GM19372 (cell line): ENCODE measurements at regions not wholly inside any gene's neighbourhood (a gene's known extent, or its start where the extent isn't known, plus 50 kb on each side); places are given as distances from the start of the nearest gene placed in this dataset.

ENCODE experiments used
- ATAC-seq: cut with Tn5 transposase; IDR thresholded peaks from one replicate; pipeline ENCODE4 v1.9.1; 2021; ENCODE audit warnings: mild to moderate bottlenecking, low read depth, moderate library complexity; ENCODE audit not compliant: unreplicated experiment

DNA sequence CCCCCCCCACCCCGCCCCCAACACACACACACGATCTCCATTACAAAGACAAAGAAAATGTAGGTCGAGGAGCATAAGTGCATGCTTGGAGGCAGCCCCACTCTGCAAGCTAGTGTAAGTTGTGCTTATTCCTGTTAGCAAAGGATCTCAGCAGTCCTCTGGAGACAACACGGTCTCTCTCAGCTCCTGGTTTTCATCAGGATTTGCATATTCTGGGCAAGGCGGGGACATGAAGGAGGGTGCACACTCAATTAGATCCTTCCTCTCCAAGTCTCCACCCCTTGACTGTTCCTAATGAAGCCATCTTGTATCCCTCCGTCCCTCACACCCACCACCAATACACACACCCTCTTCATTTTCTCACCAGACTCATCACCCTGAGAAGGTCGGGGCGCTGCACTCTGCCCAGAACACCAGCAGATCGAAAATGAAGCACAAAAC, 63.8 kb downstream of the MRPL46 start:
- ATAC-seq, result no peak

DNA sequence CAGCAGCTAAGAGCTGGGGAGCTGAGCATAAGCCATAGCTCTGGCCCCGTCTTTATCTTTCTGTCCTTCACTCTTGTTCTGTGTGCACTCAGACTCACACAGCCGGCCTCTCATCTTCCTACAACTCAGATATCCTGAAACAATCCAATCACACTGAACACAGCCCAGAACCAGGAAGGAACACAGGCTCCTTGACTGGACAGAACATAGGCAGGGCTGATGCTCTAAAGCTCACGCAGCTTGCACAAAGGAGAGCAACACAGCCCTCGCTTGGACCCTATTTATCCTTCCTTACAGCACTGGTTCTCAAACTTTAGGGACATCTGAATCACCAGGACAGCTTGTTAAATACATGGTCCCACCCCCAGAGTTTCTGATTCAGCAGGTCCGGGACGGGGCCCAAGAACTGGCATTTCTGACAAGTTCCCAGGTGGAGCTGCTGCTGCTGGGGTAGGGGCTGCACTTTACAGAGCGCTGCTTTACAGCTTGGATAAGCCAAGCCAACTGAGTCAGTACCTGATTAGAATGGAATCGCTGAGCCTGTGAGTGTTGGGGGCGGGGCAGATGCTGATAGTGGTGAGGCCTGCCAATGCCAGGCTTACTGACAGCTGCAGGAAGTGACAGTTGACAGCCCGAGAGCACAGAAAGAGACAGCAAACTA, 65.1 kb downstream of the MRPL46 start:
- peak; percentile 66 for ATAC-seq

DNA sequence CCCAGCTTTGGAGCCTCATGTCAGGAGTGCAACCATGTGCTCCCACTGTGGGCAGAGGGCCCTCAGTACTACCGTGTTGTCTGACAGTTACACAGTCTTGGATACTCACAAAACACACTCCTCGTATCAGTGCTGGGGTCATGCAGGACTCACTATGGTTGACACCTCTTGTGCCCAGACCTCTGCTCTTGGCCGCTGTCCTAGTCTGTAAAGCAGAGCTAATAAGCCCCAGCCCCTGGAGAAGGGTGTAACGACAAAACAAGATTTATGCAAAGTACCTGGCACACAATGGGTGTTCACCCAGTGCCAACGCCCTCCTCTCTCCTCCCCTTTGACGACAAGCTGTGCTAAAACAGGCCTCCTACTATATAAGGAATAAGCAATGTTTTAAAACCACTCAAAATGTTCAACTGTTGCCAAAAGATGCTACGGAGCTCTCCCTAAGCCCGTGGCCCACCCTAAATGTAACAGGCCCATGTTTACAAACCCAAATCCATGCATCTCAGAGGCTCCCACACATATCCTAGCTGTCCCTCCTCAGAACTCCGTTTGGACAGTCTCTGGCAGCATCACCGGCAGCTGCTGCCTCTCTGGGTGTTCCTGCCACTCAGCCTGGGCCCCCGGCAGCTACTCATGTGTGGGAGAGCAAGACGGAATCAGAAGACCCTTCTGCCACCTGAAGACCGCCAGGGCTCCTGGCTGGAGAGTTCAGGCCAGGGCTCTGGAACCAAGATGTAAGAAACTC, 65.8 kb downstream of the MRPL46 start:
- ATAC-seq, result no peak

DNA sequence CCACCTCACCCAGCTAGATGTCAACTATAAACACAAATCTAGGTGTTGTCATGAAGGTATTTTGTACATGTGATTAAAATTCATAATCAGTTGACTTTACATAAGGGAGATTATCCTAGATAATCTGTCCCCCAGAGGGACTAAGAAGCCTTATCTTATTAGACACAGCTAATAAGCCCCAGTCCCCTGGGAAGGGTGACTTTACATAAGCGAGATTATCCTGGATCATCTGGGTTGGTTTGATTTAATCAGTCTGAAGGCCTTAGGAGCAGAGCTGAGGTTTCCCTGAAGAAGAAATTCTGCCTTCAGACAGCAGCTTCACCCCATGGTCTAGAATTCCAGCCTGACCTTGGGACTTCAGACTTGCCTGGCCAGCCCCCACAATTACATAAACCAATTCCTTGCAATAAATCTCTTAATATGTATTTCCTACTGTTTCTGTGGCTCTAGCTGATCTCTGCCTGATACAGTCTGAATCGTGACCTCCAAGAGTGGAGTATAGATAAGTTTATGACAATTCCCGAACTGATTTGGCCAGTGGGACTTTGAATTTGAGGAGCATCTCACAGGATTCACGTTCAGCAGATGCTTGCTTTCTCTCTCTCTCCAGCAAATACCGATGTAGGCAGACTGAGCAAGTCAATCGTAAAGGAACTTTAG, 66.5 kb downstream of the MRPL46 start:
- no peak for ATAC-seq

DNA sequence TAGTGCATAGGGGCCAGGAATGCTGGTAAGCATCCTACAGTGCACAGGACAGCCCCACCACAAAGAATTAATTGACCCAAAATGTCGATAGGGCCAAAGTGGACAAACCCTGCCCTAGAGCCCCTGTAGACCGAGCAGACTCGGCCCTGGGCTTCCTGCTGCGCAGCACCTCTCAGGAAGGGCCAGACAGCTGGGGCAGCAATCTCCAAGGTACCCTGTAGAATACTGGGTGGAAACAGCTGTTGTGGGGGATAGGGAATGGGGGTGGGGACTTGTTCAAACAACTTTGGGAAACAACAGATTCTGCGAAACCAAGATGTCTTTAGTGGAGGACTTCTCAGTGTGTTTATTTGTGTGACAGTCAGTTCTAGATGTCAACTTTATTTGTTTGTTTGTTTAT, 67.1 kb downstream of the MRPL46 start:
- no peak for ATAC-seq

DNA sequence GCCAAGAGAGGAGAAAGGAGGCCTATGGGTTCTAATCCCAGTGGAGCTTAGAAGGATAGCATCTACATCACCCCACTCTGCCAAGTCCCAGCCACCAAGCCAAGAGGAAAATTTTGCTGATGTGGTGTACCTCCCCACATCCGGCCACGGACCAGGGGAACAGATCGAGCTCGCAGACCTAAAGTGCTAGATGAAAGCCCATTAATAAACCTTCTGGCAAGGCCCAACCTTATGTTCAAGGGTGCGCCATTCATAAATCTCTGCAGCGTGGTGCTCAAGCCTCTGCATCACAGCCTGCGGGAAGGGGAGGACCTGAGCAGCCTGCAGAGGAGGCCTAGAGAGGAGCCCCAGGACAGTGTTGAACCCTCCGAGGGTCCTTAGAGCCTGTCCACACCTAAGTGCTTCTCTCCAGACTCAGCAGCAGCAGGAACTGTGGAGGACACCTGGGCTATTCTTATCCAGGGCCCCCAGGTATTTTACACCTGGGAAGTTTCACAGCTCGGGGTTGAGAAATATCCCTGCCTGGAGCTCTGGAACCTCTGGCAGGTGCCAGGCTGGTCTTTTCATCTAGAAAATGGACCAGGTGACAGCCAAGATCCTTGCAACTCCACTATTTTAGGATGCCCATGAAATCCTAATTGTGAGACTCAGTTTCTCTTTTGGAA, 68.0 kb downstream of the MRPL46 start:
- no peak for ATAC-seq

DNA sequence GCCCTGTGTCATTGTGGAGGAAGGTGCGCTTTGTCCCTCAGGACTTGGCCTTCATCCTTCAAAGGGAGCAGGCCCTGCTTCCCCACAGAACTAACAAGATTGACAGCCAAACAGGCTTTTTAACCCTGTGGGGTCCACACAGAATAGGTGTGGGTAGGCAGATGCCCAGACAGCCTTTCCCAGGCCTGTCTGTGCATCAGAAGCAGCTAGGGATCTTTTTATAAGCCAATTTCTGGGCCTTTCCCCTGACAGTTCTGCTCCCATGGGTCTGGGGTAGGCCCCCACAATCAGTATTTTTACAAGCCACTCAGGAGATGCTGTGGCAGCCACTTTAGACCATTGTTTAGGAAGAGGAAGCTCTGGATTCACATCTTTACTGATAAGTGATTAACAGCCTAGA, 69.2 kb downstream of the MRPL46 start:
- no peak for ATAC-seq

DNA sequence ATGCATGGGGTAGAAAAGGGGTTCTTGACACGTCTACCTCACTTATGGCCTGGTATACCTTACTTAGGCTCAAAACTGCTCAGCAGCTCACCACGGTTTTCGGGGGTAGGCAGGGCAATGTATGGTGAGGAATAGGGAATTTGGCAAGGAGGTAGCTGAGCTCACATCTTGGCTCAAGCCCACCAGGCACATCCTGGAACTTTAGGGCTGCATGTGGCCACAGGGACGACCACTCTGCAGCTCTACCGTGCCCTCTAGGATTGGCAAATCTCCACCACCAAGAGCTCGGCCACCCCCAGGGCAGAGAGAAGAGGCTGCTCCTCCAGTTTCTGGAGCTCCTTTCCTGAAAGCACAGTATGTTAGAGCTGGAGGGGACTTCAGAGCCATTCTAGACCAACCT, 69.7 kb downstream of the MRPL46 start:
- ATAC-seq, result no peak

DNA sequence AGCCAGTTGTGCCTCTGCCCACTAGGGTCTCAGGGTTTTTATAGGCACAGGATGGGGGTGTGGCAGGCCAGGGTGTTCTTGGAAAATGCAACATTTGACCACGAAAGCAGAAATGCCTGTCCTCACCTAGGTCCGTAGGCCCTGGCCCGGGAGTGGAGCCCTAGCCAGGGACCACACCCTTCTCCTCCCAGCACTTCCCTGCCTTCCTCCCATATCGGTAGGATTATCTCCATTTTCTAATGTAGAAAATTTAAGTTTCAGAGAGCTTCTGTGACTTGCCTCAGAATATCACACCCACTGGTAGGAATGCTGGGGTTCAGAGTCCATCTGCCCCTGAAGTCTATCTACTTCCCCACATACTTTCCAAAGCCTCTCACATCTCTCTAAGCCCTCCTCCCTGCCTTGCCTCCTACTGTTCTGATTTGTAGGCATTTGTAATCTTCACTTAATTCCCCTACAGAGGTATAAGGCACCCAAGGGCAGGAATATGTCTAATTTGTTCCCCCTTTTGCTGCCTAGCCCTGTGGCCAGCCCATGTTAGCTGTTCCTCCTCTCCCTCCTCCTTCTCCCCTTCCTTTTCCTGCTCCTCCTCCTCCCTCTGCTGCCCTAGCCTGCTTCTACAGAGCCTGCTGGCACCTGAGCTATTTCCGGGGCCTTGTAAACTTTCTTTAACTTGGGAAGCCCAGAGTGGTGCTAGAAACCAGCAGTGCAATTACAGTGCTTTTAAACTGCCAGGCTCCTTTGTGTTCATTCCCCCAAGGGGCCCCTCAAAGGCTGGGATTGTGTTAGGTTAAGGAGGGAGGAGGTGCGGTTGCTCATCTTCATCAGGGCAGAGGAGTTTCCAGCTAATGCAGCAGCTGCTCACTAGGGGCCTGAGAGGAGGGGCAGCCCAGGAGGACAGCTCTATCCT, 71.1 kb downstream of the MRPL46 start:
- no peak for ATAC-seq

DNA sequence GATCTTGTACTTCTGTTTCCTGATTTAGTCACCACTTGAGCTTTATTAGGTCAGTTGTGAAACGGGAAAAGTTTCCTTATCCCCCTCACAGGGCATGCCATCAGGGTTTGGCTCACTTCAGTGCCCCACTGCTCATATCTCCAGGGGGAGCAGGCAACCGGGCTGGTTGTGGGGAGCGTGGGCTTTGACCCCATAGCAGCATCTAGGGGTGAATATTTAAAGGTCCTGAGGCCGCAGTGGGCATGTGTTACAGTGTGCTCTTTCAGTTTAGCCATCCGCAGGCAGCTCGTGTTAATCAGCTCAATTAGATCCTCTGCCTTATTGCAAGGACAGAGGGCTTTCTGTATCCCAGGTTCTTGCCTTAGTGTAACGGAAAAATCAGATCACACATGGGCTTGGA, 71.9 kb downstream of the MRPL46 start:
- ATAC-seq, result no peak

DNA sequence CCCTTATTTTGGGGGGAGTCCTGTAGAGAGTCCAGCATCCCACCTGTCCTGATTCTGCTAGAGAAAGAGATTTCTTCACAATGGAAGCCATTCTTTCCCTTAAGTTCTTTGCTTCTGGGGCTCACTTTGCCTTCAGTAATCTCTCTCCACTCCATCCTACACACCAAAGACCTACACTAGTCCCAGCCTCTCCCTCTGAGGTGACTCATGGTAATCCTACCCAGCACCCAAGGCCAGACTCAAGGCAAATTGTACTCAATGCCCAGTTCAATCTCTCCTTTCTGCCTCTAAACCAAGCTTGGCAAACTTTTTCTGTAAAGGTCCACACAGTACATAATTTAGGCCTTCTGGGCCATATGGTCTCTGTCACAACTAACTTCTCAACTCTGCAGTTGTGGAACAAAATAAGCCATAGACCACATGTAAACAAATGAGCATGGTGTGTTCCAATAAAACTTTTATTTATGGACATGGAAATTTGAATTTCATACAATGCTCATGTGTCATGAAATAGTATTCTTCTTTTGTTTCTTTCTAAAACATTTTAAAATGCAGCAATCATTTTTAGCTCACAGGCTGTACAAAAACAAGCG, 72.5 kb downstream of the MRPL46 start:
- no peak for ATAC-seq

DNA sequence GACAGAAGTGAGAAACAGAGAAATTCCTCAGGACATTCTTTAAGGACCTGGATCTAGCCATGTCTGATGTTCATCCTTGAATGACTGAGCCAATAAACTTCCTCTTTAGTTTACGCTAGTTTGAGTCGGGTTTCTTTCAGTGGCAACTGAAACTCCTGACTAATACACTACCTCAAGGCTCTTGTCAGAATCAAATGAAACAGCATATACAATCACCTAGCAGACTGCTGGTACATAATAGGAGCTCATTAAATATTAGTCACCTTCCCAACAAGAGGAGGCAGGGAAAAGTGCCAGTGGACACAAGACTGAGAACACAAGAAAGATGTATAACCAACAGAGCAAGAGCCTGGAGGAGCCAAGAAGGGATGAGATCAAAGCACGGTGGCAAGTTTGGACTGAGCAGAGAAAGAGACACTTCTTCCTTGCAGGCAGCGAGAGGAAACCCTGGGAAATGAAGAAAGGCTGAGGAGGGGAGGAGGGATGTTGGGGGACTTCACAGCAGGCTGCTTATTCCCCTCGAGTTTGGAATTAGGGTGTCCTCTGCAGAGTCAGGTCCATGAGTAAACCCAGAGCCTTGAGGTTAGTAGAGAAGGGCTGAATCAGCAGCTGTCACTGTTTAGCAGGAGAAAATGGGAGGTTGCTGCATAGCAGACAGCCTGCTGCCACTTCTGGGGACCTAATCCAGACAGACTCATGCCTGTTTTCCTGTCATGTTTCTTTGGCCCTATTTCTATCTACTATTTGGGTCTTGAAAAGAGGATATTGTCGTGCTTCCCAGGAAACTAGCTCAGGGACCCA, 73.3 kb downstream of the MRPL46 start:
- ATAC-seq, result no peak

DNA sequence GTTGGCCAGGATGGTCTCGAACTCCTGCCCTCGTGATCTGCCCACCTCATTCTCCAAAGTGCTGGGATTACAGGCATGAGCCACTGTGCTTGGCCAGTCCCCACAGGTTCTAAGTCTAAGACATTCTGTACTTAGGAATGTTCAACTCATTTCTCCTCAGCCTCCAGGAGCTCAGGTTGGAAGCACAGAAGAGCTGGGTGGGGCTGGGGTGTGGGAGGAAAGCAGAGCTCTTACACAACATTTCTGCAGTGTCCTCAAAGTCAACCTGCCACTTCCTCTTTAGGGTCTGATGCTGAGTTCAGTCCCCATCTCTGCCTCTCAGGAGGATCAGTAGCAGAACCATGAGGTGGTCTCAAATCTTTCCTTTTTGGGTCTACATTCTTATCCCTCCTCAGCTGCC, 75.5 kb downstream of the MRPL46 start:
- ATAC-seq, result no peak

DNA sequence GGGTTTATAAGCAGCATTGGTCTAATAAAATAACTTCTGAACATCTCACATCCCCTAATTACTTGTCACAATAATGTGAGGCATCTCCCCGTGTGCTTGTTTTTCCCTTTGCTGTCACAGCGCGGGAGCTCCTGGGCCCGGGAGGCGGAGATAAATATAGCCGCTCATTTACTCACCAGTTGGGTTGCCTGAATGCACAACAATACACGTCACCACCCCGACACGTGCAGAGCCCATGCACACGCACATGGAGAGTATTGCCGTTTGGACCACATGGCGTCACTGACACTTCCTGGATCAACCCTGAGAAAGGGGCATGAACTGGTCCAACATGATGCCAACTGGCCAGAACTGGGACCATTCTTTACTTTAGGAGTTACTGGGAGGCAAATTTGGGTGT, 76.2 kb downstream of the MRPL46 start:
- ATAC-seq, result no peak

DNA sequence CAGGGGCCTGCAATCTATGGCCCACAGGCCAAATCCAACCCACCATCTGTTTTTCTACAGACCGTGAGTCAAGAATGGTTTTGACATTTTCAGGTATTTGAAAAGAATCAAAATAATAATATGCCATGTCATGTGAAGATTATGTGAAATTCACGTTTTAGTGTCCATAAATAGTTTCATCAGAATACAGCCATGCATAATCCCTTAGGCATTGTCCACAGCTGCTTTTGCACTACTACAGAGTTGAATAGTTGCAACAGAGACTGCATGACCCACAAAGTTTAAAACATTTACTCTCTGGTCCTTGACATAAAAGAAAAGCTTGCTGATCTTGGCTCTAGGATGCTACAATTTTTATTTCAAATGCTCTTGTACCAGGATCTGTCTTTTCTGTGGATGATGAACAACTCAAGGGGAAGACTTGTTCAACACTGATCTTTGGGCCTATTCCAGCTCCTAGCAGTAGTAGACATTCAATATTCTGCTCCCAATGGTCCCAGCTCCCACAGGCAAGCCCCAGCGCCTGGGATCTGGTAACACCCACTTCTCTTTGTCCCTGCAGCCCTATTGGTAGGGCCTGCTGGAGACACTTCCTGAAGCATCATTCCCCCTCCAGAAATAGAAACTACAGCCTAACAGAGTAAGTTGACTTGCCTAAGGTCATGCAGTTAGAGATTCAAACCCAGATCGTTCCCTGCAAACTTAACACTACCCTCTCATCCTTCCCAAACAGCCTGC, 76.9 kb downstream of the MRPL46 start:
- ATAC-seq, result no peak

DNA sequence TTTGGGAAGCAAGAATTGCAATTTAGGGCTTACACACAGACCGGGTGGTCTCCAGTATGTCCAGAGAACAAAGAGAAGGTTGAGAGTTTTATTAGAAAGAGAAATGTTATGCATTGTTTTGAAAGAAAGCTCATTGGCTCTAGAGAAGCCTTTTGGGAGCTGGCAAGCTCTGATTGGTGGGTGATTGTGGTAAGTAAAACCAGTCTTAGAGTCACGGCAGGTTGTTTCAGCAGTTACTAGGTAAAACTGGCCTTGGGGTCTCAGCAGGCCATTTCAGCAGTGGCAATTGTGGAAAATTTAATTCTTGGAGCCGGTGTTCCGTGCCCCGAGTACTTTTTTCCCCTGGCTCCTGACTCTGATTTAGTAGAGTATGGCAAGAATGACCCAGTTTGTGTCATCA, 78.1 kb downstream of the MRPL46 start:
- no peak for ATAC-seq

DNA sequence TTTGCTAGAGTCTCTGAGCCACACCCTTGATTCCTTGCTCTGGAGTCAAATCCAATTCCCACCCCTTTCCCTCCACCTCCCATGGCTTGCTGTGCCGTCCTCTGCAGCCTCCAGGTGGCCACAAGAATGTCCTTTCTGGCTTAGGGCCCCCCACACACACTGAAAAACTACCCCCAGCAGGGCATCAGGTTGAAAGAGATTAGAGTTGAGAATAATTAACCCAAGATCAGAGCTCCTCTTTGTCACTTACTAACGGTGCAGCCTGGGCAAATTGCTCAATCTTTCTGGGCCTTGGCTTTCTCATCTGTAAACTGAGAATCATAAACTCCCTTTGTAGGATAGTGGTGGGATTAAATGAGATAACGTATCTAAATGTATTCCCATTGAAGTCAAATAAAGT, 78.5 kb downstream of the MRPL46 start:
- no peak for ATAC-seq

DNA sequence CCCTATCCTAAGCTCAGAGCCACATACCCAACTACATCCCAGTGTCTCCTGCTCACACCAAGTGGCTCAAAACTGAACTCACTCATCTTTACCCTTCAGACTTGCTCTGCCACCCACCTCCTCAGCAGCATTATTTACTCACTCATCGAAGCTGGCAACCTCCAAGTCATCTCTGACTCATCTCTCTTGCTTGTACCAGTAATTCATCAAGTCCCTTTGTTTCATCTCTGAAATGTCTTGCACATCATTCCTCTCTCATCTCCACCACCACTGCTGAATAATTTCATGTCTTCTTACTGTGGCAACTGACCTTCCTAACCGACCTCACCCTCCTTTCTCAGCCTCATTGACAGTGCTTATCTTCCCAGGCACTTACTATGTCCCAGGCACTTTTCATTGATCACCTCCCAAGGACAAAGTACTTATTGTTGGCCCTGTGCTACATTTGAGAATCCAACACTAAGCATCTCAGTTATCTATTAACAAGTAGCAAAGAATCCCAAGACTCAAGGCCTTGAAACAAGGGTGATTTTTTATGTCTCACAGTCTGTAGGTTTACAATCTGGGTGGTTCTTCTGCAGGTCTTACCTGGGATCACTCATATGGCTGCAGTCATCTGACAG, 82.0 kb downstream of the MRPL46 start:
- no peak for ATAC-seq
